22Rv1 (cell line): ENCODE measurements at regions not wholly inside any gene's neighbourhood (a gene's known extent, or its start where the extent isn't known, plus 50 kb on each side); places are given as distances from the start of the nearest gene placed in this dataset.

Experiments
- ZFX ChIP-seq: fragments of 450-650 bp; IDR thresholded peaks from 2 replicates; pipeline ENCODE4 v1.6.1; 2017; ENCODE audit warnings: antibody characterized with exemption, borderline replicate concordance
- TF ChIP-seq, protein P1 (sequence below): fragments of 450-650 bp; IDR thresholded peaks from 2 replicates; pipeline ENCODE4 v1.5.1; 2017; ENCODE audit warnings: mild to moderate bottlenecking

DNA sequence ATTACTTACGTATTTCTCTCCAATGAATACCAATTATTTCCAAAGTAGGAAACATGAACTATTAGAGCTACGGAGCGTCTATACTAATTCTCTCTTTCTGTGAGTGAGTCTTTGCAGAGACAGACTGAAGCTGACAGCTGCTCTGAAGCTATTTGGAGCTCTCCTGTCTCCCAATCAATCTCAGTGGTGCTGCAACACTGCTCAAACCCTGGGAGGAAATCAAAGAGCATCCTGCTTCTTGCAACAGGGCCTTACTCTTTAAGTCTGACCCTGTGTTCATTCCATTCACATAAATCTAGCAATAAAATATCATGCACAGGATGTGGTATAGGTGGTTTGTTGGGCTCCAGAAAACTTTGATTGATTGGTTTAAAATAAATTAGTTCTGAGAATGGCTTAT is 685.7 kb upstream of the IGFBP3 start:
- TF ChIP-seq, protein P1, sequence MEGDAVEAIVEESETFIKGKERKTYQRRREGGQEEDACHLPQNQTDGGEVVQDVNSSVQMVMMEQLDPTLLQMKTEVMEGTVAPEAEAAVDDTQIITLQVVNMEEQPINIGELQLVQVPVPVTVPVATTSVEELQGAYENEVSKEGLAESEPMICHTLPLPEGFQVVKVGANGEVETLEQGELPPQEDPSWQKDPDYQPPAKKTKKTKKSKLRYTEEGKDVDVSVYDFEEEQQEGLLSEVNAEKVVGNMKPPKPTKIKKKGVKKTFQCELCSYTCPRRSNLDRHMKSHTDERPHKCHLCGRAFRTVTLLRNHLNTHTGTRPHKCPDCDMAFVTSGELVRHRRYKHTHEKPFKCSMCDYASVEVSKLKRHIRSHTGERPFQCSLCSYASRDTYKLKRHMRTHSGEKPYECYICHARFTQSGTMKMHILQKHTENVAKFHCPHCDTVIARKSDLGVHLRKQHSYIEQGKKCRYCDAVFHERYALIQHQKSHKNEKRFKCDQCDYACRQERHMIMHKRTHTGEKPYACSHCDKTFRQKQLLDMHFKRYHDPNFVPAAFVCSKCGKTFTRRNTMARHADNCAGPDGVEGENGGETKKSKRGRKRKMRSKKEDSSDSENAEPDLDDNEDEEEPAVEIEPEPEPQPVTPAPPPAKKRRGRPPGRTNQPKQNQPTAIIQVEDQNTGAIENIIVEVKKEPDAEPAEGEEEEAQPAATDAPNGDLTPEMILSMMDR, result no peak
- no peak for TF ChIP-seq ZFX
